Memory B cell (primary cell): ENCODE measurements at regions not wholly inside any gene's neighbourhood (a gene's known extent, or its start where the extent isn't known, plus 50 kb on each side); places are given as distances from the start of the nearest gene placed in this dataset.

ENCODE experiments used
- ATAC-seq: fragments of 150-1000 bp; cut with Tn5 transposase; 2 replicates; pipeline ENCODE4 v1.10.0; 2021; ENCODE audit warnings: low read depth, mild to moderate bottlenecking, moderate library complexity
- DNase-seq, 2 donors: peaks; one replicate each; pipeline ENCODE4 v3.0.0; 2022; ENCODE audit warnings: low spot score in 2 of 2
- H3K27ac Mint-ChIP-seq: one replicate; pipeline ENCODE4 v1.8.0; 2022; ENCODE audit warnings: mild to moderate bottlenecking, moderate library complexity, mixed read lengths
- H3K27me3 Mint-ChIP-seq: one replicate; pipeline ENCODE4 v1.8.0; 2022; ENCODE audit warnings: mixed read lengths
- H3K36me3 Mint-ChIP-seq: one replicate; pipeline ENCODE4 v1.8.0; 2022; ENCODE audit warnings: mild to moderate bottlenecking, mixed read lengths
- H3K4me1 Mint-ChIP-seq: one replicate; pipeline ENCODE4 v1.8.0; 2022; ENCODE audit warnings: mixed read lengths
- H3K4me3 Mint-ChIP-seq: one replicate; pipeline ENCODE4 v1.8.0; 2022; ENCODE audit warnings: mild to moderate bottlenecking, moderate library complexity, mixed read lengths
- H3K9me3 Mint-ChIP-seq: one replicate; pipeline ENCODE4 v1.8.0; 2022; ENCODE audit warnings: mixed read lengths

DNA sequence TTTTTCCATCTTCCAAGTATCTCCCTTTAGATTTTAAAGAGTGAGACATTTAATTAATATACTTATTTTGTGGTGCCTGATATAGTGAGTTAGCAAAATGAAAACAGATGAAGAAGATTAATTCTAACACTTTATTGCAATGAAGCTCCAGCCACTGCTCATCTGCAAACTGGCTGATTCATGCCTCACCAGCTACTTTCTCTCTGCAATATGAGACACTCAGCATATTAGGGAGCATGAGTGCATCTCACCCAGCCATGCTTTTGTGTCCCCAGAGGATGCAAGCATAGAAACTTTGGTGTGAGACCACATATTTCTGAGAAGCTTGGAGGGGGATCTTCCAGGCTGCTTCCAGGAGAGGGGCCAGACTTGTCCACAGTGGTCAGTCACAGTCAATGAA, 148.6 kb downstream of the BMP4 start:
- H3K4me1 Mint-ChIP-seq = no peaks in the 10 kb centered on the region
- H3K27ac Mint-ChIP-seq = no peak overlapping the region
- H3K9me3 Mint-ChIP-seq = peaks cover 7% of the 10 kb centered on the region
- H3K4me3 Mint-ChIP-seq = no peak overlapping the region
- H3K27me3 Mint-ChIP-seq = peaks cover 3% of the 10 kb centered on the region
- DNase-seq = no peak
- H3K36me3 Mint-ChIP-seq = no peaks in the 10 kb centered on the region
- ATAC-seq = no peak

DNA sequence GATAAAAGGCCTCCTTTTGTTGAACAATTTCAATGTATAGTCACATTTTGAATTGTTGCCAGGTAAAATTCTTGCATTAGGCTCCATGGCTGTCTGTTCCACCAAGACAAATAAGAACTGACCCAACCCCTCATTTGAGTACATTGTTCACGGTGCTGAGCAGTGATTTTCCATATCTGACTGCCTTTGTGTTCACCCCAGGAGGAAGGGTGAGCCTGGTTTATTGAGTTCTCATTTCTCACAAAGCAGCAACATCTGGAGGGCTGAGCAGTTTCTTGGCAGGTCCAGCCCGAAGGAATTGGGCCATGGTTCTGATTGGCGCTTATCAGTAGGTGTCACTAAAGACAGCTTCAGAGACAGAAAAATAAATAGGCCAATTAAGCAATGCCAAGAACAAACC, 149.1 kb downstream of the BMP4 start:
- no peaks in the 10 kb centered on the region for H3K4me1 Mint-ChIP-seq
- no peak overlapping the region for H3K4me3 Mint-ChIP-seq
- H3K27me3 Mint-ChIP-seq = peaks cover 3% of the 10 kb centered on the region
- H3K36me3 Mint-ChIP-seq = no peaks in the 10 kb centered on the region
- peaks cover 7% of the 10 kb centered on the region for H3K9me3 Mint-ChIP-seq
- no peak for DNase-seq
- ATAC-seq = no peak
- no peak overlapping the region for H3K27ac Mint-ChIP-seq

DNA sequence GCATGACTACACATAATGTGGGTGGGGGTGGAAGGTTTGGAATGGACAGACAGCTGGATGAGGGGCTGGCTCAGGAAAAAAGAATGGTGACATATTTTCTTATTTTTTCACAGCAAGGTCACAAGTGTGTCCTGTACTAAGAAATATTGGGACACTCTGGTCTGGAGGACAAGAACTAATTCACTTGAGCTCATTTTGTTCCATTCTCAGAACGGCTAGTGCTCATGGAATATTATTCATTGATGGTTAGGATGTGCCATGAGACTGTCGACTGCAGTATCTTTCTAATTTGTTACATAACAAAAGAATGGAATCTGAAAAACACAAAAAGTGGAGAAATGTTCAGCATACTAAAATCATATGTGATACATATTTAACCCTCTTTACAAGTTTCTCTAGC, 149.5 kb downstream of the BMP4 start:
- no peak for ATAC-seq
- peaks cover 3% of the 10 kb centered on the region for H3K27me3 Mint-ChIP-seq
- H3K4me3 Mint-ChIP-seq = no peak overlapping the region
- H3K4me1 Mint-ChIP-seq = no peaks in the 10 kb centered on the region
- H3K27ac Mint-ChIP-seq = no peak overlapping the region
- DNase-seq = no peak
- no peaks in the 10 kb centered on the region for H3K36me3 Mint-ChIP-seq
- H3K9me3 Mint-ChIP-seq = peaks cover 7% of the 10 kb centered on the region

DNA sequence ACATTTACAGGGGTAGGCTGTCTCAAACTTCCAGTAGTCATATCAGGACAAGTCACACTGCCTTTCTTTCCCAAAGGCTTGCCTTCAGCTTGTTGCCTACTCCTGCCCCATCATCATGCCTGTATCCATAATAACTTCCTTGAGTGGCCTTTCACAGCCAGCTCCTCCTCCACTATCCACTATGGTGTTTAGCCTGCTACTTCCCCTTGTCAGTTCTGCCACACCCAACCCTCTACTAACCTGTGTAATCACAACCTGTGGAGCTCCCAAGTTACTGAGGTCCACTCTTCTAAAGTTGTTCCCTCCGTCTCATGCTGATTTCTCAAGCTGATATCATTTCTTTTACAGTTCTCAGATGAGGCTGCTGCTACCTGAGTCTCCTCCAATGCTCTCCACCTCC, 159.9 kb downstream of the BMP4 start:
- no peak for ATAC-seq
- H3K9me3 Mint-ChIP-seq = peaks cover 2% of the 10 kb centered on the region
- DNase-seq = no peak
- H3K27me3 Mint-ChIP-seq = peaks cover 1% of the 10 kb centered on the region
- no peak overlapping the region for H3K4me3 Mint-ChIP-seq
- H3K36me3 Mint-ChIP-seq = no peaks in the 10 kb centered on the region
- no peaks in the 10 kb centered on the region for H3K4me1 Mint-ChIP-seq
- no peak overlapping the region for H3K27ac Mint-ChIP-seq

DNA sequence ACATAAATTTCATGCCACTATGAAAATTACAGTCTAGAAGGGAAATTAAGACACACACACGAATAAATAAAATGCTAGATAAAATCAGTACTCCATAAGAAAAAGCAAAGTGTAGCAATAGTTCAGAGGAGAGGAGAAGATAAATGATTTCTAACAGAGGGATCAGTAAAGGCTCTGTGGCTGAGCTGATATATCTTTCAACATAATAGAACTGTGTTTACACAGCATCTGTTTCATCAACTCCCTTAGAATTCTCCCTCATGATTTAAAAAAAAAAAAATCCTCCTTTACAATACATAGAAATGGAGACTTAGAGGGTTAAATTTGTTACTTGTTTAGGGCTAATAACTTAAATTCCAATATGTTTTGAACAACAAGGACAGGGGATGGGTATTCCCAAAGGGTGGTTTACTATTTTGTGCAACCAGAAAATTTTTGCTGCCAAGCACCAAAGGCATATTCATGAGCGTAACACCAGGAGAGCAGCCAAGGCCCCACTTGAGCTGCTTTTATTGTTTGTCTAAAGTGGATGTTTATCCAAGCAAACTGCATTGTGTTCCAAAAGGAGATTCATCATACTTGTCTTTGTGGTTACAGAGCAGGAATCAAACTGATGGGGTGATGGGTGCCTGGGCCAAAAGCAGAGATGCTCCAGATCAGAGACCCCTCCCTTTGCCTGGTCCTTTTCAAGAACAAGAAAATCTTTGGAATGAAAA, 162.7 kb downstream of the BMP4 start:
- no peak overlapping the region for H3K27ac Mint-ChIP-seq
- H3K27me3 Mint-ChIP-seq = peaks cover 1% of the 10 kb centered on the region
- H3K9me3 Mint-ChIP-seq = no peaks in the 10 kb centered on the region
- no peaks in the 10 kb centered on the region for H3K4me1 Mint-ChIP-seq
- no peak overlapping the region for H3K4me3 Mint-ChIP-seq
- no peaks in the 10 kb centered on the region for H3K36me3 Mint-ChIP-seq
- ATAC-seq (no peak), DNase-seq (no peak)

DNA sequence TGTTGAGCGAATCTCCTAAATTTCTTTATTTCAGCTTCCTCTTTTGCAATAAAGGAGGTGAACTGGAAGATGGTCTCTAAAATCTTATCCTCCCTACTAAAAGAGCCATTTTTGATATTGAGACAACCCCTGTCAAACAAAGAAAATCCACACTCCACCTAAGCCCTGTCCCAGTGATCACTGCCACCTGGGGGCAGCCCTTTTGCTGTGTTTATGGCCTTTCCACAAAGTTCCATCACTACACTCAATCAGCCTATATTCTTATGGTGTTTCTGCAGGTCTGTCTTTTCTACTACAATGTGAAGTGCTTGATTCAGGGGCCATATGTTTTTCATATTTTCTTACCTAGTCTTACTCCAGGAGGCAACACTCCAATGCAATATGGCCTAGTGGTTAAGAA, 163.7 kb downstream of the BMP4 start:
- Mint-ChIP-seq H3K4me1 (no peaks in the 10 kb centered on the region), H3K4me3 (no peak overlapping the region), H3K27ac (no peak overlapping the region), H3K27me3 (peaks cover 1% of the 10 kb centered on the region), H3K9me3 (no peaks in the 10 kb centered on the region), H3K36me3 (no peaks in the 10 kb centered on the region)
- ATAC-seq (no peak), DNase-seq (no peak)

DNA sequence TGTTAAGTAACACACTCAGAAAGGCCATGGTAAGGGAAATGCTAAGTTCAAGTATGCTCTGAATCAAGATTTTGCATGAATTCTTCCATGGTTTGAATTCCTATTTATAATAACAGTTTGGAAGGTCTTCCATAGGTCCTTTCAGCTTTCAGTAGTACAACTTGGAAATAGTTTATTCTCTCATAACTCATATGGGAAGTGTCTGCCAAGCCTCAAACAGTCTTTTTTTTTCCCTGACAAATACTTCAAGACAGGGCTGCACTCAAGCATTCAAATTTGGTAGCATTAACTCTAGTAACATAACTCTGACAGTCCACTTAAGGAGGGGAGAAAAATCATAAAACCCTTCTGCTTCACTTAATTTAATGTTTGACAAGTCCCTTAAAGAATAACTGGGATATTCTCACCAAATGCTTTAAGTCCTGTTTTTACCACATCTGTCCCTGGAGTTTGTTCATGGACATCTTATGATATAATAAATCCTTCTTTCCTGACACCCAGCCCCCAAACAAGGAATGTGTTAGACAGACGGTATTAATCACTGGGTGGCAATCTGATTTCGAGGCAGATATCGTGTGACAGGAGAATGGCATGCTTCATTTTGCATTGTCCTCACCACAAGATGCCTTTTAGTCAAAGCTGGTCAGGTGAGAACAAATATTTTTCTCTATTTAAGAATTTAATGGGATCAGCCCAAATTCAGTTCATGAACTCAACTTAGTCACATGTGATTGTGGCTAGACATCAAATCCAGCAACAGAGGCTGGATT, 165.7 kb downstream of the BMP4 start:
- Mint-ChIP-seq H3K4me3 (no peak overlapping the region), H3K36me3 (no peaks in the 10 kb centered on the region), H3K9me3 (no peaks in the 10 kb centered on the region), H3K27me3 (peaks cover 1% of the 10 kb centered on the region), H3K4me1 (no peaks in the 10 kb centered on the region), H3K27ac (no peak overlapping the region)
- ATAC-seq = no peak
- DNase-seq = no peak

DNA sequence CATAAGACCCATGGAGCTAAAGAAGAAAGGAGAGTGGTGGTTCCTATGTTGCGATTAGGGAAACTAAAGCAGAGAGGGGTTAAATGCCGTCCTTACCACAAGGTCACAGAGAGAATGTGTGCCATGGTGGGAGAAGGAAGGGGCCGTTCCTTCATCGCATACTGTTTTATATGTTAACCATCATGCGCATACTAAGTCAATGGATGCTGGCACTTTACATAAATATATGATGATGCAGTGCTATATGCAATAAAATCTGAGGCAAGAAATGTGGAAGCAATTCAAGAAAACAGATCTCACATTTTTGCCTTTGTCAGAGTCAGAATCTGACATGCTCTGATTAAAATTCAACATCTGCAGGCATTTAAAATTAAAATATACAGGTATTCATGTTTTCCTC, 168.1 kb downstream of the BMP4 start:
- Mint-ChIP-seq H3K36me3 (no peaks in the 10 kb centered on the region), H3K27me3 (no peaks in the 10 kb centered on the region), H3K9me3 (peaks cover 5% of the 10 kb centered on the region), H3K27ac (no peak overlapping the region), H3K4me3 (no peak overlapping the region), H3K4me1 (no peaks in the 10 kb centered on the region)
- DNase-seq (no peak), ATAC-seq (no peak)

DNA sequence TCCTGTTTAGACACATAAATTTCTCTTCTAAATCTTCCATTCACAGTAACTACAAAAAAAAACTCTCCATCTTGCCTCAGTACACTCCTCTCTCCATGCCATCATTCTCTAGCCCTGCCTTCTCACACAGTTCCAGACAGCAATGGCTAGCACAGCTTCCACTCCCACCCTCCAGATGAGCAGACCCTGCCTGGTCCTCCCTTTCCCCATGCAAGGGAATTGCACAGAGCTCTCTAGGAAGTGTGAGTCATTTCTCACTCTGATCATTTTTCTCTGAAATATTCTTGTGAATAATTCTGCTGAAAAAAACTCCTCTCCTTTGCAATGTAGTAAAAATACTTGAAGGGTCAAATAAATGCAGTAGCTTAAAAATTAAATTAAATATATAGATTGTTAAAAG, 170.6 kb downstream of the BMP4 start:
- H3K4me1 Mint-ChIP-seq = no peaks in the 10 kb centered on the region
- H3K9me3 Mint-ChIP-seq = peaks cover 5% of the 10 kb centered on the region
- H3K27ac Mint-ChIP-seq = no peak overlapping the region
- DNase-seq = no peak
- H3K4me3 Mint-ChIP-seq = no peak overlapping the region
- ATAC-seq = no peak
- no peaks in the 10 kb centered on the region for H3K36me3 Mint-ChIP-seq
- no peaks in the 10 kb centered on the region for H3K27me3 Mint-ChIP-seq

DNA sequence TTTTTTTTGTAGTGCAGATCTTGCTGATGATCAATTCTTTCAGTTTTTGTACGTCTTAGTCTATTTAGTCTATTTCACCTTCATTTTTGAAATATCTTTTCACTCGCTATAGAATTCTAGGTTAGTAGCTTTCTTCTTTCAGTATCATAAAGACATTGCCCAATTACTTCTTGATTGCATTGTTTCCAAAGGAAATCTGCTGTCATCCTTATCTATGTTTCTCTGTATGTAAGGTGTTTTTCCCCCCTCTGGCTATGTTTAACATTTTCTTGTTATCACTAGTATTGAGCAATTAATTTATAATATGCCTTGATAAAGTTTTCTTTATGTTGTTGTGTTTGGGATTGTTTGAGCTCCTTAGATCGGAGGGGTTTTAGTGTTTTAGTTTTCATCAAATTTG, 171.9 kb downstream of the BMP4 start:
- Mint-ChIP-seq H3K4me1 (no peaks in the 10 kb centered on the region), H3K9me3 (peaks cover 5% of the 10 kb centered on the region), H3K27ac (no peak overlapping the region), H3K4me3 (no peak overlapping the region), H3K27me3 (no peaks in the 10 kb centered on the region), H3K36me3 (no peaks in the 10 kb centered on the region)
- no peak for DNase-seq
- no peak for ATAC-seq

DNA sequence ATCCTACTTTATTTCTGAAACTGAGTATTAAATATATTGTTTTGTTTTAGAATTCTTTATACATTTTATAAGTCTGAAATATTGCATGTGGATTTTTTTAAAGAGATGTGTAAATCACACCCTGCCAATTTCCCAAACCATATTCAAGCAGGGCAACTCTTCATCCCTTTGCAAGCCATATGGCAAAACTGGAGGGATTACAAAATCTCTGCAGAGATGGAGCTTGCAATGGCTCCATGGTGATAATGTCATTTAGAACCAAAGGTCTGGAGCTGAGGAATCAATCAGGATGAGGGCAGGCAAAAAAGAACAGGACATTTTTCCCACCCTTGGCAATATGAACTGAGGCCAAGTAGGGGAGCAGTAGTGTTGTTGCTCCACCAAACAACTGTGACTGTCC, 173.4 kb downstream of the BMP4 start:
- no peaks in the 10 kb centered on the region for H3K36me3 Mint-ChIP-seq
- peaks cover 5% of the 10 kb centered on the region for H3K9me3 Mint-ChIP-seq
- DNase-seq (no peak), ATAC-seq (no peak)
- H3K4me1 Mint-ChIP-seq = no peaks in the 10 kb centered on the region
- H3K4me3 Mint-ChIP-seq = no peak overlapping the region
- H3K27me3 Mint-ChIP-seq = no peaks in the 10 kb centered on the region
- H3K27ac Mint-ChIP-seq = no peak overlapping the region

DNA sequence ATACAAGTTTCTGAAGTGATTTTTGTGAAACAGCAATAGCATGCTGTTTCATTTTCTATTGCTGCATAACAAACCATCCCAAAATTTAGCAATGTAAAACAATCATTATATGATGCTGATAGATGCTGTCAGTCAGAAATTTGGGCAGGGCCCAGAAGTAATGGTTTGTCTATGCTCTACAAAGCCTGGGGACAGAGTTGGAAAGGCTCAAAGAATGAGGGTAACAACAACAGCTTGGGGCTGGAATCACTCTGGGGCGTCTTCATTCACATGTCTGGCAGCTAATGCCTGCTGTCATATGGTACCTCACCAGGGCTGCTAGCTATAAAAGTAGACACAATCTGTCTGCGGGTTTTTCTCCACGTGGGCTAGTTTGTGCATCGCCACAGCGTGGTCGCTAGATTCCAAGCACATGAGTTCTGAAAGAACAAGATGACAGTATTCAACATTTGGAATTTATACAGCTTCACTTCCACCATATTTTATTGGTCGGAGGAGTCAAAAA, 176.5 kb downstream of the BMP4 start:
- H3K27me3 Mint-ChIP-seq = no peaks in the 10 kb centered on the region

DNA sequence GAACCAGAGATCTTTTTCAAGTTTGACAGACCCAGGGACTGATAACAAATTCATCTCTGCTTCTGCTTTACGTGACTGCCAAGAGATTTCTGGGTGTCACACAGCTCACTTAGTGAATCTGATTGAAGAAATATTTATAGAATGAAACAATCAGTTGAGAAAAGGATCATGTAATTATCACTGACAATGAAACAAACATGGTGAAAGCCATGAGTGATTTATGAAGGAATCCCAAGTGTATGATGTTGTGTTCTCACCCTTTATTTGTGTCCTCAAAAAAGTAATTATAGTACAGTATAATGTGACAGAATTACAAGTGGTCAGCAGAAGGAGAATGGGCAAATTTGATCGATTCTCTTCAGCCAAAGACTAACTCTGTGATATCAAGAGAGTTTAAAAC, 177.3 kb downstream of the BMP4 start:
- Mint-ChIP-seq H3K4me3 (no peak overlapping the region), H3K27me3 (no peaks in the 10 kb centered on the region), H3K9me3 (no peaks in the 10 kb centered on the region), H3K27ac (no peak overlapping the region), H3K36me3 (no peaks in the 10 kb centered on the region), H3K4me1 (no peaks in the 10 kb centered on the region)
- no peak for ATAC-seq
- no peak for DNase-seq

More for the DNA sequence above, 176.5 kb downstream of the BMP4 start:
- Mint-ChIP-seq H3K4me3 (no peak overlapping the region), H3K9me3 (peaks cover 5% of the 10 kb centered on the region), H3K4me1 (no peaks in the 10 kb centered on the region), H3K36me3 (no peaks in the 10 kb centered on the region), H3K27ac (no peak overlapping the region)
- ATAC-seq = no peak
- DNase-seq = no peak

DNA sequence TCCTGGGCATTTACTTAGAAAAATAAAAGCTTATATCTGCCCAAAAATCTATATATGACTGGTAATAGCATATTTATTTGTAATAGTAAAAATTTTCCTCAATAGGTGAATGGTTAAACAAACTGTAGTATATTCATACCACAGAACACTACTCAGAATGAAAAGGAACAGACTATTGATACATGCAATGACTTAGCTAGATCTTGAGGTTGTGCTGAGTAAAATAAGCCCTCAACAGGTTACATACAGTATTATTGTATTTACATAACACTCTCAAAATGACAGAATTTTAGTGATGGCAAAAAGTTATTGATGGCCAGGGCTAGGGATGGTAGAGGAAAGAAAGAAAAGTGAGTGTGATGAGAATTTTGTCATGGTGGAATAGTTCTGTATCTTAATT, 178.4 kb downstream of the BMP4 start:
- H3K9me3 Mint-ChIP-seq = no peaks in the 10 kb centered on the region
- no peaks in the 10 kb centered on the region for H3K36me3 Mint-ChIP-seq
- no peak for DNase-seq
- ATAC-seq = no peak
- no peak overlapping the region for H3K27ac Mint-ChIP-seq
- no peak overlapping the region for H3K4me3 Mint-ChIP-seq
- no peaks in the 10 kb centered on the region for H3K27me3 Mint-ChIP-seq
- no peaks in the 10 kb centered on the region for H3K4me1 Mint-ChIP-seq

DNA sequence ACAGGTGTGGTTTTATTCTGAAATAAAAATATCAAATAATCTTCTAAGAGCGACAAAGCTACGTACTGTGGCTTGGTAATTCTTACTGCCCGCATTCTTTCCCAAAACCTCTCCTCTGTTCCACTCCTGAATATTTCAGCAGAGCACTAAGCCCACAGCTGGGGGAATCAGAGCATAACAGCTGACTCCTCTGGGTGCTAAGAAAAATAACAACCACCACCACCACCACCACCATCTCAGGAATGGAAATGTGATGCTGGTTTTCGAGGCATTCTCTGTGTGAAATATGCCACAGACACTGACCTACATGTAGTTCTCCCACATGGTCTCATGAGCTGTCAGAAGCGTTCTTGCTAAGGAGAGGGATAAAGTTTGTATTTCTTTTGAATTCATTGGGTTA, 183.7 kb downstream of the BMP4 start:
- Mint-ChIP-seq H3K9me3 (no peaks in the 10 kb centered on the region), H3K27me3 (peaks cover 4% of the 10 kb centered on the region), H3K4me3 (no peak overlapping the region), H3K36me3 (no peaks in the 10 kb centered on the region), H3K27ac (no peak overlapping the region), H3K4me1 (no peaks in the 10 kb centered on the region)
- ATAC-seq = no peak
- DNase-seq = no peak
